ENCODE measurements at regions not wholly inside any gene's neighbourhood (a gene's known extent, or its start where the extent isn't known, plus 50 kb on each side); places are given as distances from the start of the nearest gene placed in this dataset.

GRCh38 chr6:126133984-126134383 is 147.6 kb downstream of the TRMT11 start:
- DNase-seq (ENCODE audit: low read depth) = no peak
- TF ChIP-seq MYC (IDR thresholded peaks at IDR 0.05; ENCODE audit: low read depth, low read length) (no peak), POLR2A (IDR thresholded peaks at IDR 0.05; ENCODE audit: extremely low read depth, insufficient read length) (no peak), CTCF (IDR thresholded peaks at IDR 0.05; ENCODE audit: low read depth, low read length) (no peak), MAX (IDR thresholded peaks at IDR 0.05; ENCODE audit: low read depth, low read length) (no peak)
- H3K4me3 ChIP-seq (ENCODE audit: low read depth, low read length) = no peak overlapping the region

GRCh38 chr6:126134491-126134890 is 148.2 kb downstream of the TRMT11 start:
- H3K4me3 ChIP-seq (ENCODE audit: low read depth, low read length) = no peak overlapping the region
- DNase-seq (ENCODE audit: low read depth) = no peak
- no peak for TF ChIP-seq MYC (IDR thresholded peaks at IDR 0.05; ENCODE audit: low read depth, low read length)
- no peak for TF ChIP-seq CTCF (IDR thresholded peaks at IDR 0.05; ENCODE audit: low read depth, low read length)
- no peak for TF ChIP-seq POLR2A (IDR thresholded peaks at IDR 0.05; ENCODE audit: extremely low read depth, insufficient read length)
- no peak for TF ChIP-seq MAX (IDR thresholded peaks at IDR 0.05; ENCODE audit: low read depth, low read length)

- H3K4me3 ChIP-seq (ENCODE audit: low read depth, low read length) = no peak overlapping the region
- no peak for DNase-seq (ENCODE audit: low read depth)
- TF ChIP-seq POLR2A (IDR thresholded peaks at IDR 0.05; ENCODE audit: extremely low read depth, insufficient read length) (no peak), MYC (IDR thresholded peaks at IDR 0.05; ENCODE audit: low read depth, low read length) (no peak), CTCF (IDR thresholded peaks at IDR 0.05; ENCODE audit: low read depth, low read length) (no peak), MAX (IDR thresholded peaks at IDR 0.05; ENCODE audit: low read depth, low read length) (no peak)
Measured at GRCh38 chr6:126140015-126140414, 153.7 kb downstream of the TRMT11 start.

GRCh38 chr6:126143761-126144251 is 157.5 kb downstream of the TRMT11 start:
- no peak for DNase-seq (ENCODE audit: low read depth)
- no peak overlapping the region for H3K4me3 ChIP-seq (ENCODE audit: low read depth, low read length)
- TF ChIP-seq CTCF (IDR thresholded peaks at IDR 0.05; ENCODE audit: low read depth, low read length) (no peak), MYC (IDR thresholded peaks at IDR 0.05; ENCODE audit: low read depth, low read length) (no peak), MAX (IDR thresholded peaks at IDR 0.05; ENCODE audit: low read depth, low read length) (no peak), POLR2A (IDR thresholded peaks at IDR 0.05; ENCODE audit: extremely low read depth, insufficient read length) (no peak)

GRCh38 chr6:126145351-126145750 is 159.0 kb downstream of the TRMT11 start:
- no peak overlapping the region for H3K4me3 ChIP-seq (ENCODE audit: low read depth, low read length)
- no peak for DNase-seq (ENCODE audit: low read depth)
- TF ChIP-seq CTCF (IDR thresholded peaks at IDR 0.05; ENCODE audit: low read depth, low read length) (no peak), POLR2A (IDR thresholded peaks at IDR 0.05; ENCODE audit: extremely low read depth, insufficient read length) (no peak), MAX (IDR thresholded peaks at IDR 0.05; ENCODE audit: low read depth, low read length) (no peak), MYC (IDR thresholded peaks at IDR 0.05; ENCODE audit: low read depth, low read length) (no peak)
